GM19035 (cell line): ENCODE measurements at regions not wholly inside any gene's neighbourhood (a gene's known extent, or its start where the extent isn't known, plus 50 kb on each side); places are given as distances from the start of the nearest gene placed in this dataset.
"Not testable (repeated sequence)": the region's sequence is repeated elsewhere in the genome, so short reads cannot be mapped to it uniquely, and the experiment has no call there.

Experiments used
- ATAC-seq: cut with Tn5 transposase; IDR thresholded peaks from one replicate; pipeline ENCODE4 v1.9.1; 2021; ENCODE audit not compliant: unreplicated experiment

DNA sequence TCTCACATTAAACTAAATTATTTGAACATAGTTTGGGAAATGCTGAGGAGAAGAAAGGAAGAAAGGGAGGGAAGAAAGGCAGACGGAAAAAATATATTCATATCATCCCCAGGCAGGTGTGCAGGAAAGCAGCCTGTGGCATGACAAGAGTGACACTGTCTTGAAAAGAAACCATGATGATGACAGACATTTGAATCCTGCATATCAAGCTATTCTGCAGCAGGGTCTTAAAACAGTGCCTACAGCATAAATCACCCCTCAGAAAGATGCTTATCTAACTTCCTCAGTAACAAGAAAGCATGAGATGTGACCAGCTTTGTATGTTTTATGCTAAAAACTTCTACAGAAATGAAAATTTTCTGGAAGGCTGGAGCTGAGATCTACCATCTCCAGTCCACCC lies 144.5 kb upstream of the GRM7 start:
- no peak for ATAC-seq

DNA sequence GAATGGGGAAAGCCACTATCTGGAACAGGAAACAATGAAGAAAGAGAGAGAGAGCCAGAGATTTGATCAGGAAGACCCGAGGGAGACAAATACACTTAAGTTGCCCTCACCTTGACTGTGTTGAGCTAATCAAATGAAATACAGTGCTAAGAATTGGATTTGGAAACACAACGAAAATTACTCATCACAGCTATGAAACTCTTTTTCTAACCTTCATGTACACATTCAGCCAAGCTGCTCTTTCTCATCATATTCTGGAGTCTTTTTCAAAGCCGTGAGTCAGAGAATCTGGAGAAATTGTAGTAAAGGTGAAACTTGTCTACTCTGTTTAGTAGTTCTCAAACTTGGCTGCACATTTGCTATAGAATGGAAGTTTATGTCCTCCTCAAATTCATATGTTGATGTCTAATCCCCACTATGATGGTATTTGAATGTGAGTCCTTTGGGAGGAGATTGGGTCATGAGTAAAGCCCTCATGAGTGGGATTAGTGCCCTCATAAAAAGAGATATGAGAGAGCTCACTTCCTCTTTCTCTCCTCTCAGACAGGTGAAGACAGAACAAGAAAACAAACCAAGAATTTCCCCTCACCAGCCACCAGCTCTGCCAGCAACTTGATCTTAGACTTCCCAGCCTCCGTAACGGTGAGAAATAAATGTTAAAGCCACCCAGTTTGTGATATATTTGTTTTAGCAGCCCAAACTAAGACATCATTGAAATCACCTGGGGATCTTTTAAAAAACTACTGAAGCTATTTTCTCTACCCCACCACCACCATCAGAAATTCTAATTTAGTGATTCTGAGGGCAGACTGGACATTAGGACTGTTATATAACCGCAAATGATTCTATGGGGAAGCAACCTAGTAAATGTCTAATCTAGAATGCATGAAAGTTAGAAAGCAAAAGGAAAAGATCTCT lies 143.6 kb upstream of the GRM7 start:
- peak; percentile 90 for ATAC-seq

- no peak for ATAC-seq
Measured at GRCh38 chr3:6719999-6720398, 140.9 kb upstream of the GRM7 start.

DNA sequence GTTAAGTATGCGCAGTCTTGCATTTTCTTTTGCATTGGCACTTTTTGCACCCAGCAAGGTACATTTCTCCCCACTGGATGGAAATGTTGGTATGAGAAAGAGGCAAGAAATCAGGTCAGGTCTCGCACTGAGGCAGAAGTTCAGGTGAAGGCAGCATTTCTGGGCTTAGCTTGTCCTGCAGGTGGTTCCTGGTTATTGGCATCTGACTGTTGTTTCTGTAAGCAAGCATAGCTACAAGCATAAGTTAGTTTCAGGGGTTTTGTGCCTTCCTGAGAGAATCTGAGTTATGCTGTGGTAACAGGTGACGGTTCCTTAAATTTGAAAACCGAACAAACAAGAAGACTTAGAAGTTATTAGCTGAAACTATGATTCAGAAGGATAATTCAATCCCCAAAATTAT lies 139.4 kb upstream of the GRM7 start:
- no peak for ATAC-seq

DNA sequence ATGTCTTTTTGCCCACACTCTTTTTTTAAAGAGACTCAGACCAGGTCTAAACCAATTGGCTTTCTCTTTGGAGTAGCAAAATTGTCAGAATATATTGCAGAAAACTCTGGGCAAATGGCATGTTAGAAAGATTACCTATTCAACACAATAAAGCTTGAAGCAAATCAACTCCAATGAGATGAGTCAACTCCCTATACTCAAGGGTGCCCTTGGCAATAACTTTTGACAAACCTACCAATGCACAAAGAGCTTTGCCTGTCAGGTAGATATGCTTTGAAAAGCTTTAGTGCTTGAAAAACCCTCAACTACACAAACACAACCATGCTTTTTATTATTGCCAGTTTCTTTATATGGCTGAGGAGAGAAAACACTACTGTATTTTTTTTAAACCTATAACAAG lies 137.7 kb upstream of the GRM7 start:
- ATAC-seq, result no peak

- ATAC-seq, result no peak
Measured at GRCh38 chr3:6726811-6727210, 134.1 kb upstream of the GRM7 start.

- ATAC-seq, result no peak
Measured at GRCh38 chr3:6732807-6733206, 128.1 kb upstream of the GRM7 start.

DNA sequence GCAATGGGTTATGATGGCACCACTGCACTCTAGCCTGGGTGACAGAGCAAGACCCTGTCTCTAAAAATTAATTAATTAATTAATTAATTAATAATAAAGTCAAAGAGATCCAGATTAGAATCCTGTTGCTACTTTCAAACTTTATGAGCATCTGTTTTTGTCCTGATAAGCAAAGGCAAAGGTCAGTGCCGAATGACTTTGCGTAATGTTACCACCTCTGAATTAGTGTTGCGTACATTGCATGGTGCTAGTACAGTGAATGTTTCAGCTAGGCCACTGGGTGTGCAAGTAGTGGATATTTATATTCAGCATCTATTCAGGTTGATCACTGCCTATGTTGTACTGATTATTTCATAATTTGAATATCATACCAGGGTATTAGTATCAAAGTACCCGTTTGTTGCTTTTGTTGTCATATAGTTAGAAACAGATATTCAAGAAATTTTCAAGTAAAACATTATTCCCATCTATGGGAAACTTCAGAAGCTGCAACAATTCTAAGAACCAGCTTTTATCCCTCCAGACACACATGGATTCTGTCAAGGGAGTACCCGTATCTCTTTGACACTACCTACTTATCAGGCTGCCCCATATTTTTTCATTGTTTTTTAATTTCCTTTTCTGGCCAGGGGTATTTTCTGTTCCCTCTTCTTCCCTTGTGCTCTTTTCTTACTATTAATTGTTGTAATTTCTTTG lies 127.1 kb upstream of the GRM7 start:
- no peak for ATAC-seq

DNA sequence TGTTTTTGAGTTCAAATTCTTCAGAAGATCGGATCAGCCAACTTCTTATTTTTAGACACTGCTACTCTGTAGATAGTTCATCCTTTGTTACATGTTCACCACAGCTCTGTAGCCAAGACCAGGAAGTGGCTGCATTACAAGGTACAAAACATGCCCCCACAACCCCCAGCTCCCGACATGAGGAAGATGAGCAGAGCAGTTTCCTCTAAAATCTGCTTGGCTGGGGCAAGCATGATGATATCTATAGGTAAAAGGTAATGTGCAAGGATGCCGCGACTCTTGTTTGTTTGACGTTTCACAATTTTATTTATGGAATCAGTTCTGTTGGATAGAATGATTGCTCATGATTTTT lies 126.5 kb upstream of the GRM7 start:
- ATAC-seq, result no peak

- ATAC-seq, result no peak
Measured at GRCh38 chr3:6736836-6737629, 123.9 kb upstream of the GRM7 start.

DNA sequence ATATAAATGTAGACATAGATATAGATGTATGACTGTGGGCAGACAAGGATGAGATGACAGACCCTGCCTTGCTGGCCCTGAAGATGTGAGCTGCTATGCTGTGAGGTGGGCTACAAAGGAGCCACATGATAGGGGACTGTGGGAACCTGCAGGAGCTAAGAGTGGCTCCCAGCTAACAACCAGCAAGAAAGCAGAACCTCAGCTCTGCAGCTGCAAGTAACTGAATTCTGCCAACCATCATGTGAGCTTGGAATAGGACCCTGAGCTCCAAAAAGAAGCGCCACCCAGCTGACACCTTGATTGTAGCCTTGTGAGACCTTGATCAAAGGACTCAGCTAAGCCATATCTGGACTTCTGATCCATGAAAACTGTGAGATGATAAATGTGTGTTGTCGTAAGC lies 123.3 kb upstream of the GRM7 start:
- ATAC-seq, result no peak

- ATAC-seq, result no peak
Measured at GRCh38 chr3:6739288-6739687, 121.6 kb upstream of the GRM7 start.

DNA sequence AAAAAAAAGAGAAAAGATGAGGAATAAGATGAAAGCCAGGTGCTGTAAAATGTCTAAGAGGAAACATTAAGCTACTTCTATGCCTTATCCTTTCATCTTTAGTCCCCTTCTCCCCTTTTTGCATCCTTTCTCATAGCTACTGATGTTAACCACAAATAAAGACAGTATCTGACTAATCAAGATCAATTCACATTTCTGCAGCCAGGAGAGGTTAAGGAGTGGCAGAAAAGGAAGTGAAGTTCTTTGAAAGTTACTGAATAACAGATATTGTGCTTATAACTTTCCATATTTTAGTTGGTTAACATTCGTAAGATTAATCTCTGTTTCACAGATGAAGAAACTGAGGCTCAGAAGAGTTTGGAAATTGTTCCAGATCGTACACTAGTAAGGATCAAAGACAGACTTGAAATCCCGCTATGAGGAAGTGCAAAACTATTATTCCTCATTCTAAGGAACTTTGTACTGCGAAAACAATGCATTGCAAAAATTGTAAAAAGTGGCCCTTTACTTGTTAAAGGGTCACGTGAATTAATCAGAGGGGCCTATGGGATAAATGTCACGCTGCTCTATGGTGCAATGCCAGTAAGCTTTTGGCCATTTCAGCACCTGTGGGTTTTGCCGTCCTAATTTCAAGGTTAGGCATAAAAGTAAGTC lies 117.7 kb upstream of the GRM7 start:
- no peak for ATAC-seq

GRCh38 chr3:6746443-6746842 lies 114.5 kb upstream of the GRM7 start:
- no peak for ATAC-seq

DNA sequence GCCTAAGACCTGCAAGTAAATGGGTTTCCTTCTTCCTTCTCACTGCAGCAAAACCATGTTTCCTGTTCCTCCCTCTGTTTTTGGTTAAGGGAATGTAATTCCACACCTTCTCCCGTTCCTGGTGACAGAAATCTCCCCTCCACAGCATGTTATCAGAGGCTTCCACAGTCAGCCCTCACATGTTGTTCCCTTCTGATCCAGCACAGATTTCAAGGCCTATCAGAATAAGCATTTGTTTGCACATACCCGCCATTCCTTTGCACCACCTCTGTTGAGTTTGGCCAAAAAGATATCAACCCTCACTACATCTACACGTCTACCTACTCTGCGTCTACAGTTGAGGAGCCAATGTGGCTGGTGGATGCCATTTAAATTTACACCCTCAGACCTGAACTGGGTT lies 113.9 kb upstream of the GRM7 start:
- no peak for ATAC-seq

DNA sequence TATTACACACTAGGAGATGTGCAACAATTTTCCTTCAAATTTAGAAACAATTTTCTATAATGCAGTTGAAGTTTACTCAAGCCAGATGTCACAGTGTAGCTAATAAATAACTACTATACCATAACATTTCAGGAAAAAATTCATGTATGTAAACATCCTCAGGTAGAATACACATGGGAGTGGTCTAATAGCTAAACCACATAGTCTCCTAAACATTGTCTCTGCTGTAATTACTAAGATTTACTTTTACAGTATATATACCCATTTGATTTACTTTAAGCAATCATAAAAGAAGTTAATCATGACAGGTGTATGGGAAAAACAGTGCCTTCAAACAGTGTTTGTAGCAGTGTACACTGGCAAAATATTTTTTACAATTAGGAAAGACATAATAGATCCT lies 110.1 kb upstream of the GRM7 start:
- ATAC-seq, result no peak

DNA sequence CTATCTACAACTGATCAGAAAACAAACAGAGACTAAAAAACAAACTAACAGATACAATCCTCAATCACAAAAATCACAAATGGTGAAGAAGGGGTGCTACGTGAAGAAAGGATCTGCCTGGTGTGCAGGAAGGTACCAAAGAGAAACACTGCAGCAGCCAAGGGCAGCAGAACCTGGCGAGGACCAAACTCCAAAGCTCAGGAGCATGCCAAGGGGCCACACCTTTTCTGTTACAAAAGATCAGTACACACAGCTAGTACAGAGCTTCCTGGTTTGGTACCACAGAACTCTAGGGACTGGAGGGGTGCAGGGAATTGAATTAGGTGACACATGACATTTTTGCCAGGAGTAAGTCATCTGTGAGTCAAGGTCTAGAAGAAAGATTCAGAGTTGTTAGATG lies 107.4 kb upstream of the GRM7 start:
- ATAC-seq, result no peak

GRCh38 chr3:6769532-6770396 lies 91.2 kb upstream of the GRM7 start:
- ATAC-seq, result not testable (repeated sequence)

DNA sequence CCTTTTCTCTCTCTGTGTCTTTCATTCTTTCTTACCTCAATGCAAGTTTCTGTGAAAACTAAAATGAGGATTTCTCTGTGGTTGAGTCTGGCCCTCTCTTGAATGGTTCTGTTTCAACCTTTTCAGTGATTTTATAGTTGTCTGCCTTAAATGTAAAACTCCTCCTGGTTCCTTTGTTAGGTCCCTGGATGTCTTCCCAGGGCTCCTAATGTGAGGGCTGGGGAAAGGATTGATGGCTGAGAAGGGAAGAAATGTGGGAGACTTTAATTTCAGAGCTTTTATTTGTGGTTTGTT lies 90.6 kb upstream of the GRM7 start:
- ATAC-seq, result no peak

DNA sequence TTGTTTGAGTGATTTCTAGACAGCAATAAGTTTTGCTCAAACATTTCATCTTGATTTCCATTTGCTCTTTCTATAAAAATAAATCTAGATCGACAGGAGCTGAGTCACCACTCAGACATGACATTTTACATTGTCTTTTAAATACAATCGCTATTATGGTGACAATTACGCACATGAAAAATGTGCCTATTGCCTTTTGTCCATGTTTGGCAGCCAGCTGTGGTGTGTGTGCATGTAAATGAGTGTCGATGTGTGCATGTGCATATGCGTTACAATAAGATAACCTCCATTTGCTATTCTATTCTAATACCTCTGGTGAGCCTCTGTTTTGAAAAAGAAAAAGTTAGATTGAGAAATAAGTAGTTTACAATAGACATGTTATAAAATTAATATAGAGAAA lies 89.7 kb upstream of the GRM7 start:
- ATAC-seq, result no peak

- no peak for ATAC-seq
Measured at GRCh38 chr3:6779140-6779539, 81.8 kb upstream of the GRM7 start.
